HG03442 (cell line): ENCODE measurements at regions not wholly inside any gene's neighbourhood (a gene's known extent, or its start where the extent isn't known, plus 50 kb on each side); places are given as distances from the start of the nearest gene placed in this dataset.
"Not testable (repeated sequence)": the region's sequence is repeated elsewhere in the genome, so short reads cannot be mapped to it uniquely, and the experiment has no call there.

ENCODE experiments used
- ATAC-seq: cut with Tn5 transposase; IDR thresholded peaks from one replicate; pipeline ENCODE4 v1.9.1; 2021; ENCODE audit warnings: mild to moderate bottlenecking, moderate library complexity; ENCODE audit not compliant: unreplicated experiment

GRCh38 chr12:126210448-126210847 lies 1145.2 kb downstream of the AACS start:
- ATAC-seq, result no peak

GRCh38 chr12:126212824-126213223 lies 1147.6 kb downstream of the AACS start:
- no peak for ATAC-seq

GRCh38 chr12:126218697-126219096 lies 1153.5 kb downstream of the AACS start:
- ATAC-seq, result no peak

- no peak for ATAC-seq
Measured at GRCh38 chr12:126219139-126219538, 1153.9 kb downstream of the AACS start.

GRCh38 chr12:126219654-126220279 lies 1154.5 kb downstream of the AACS start:
- no peak for ATAC-seq

- no peak for ATAC-seq
Measured at GRCh38 chr12:126224032-126224431, 1158.8 kb downstream of the AACS start.

- ATAC-seq, result no peak
Measured at GRCh38 chr12:126228936-126229335, 1163.7 kb downstream of the AACS start.

GRCh38 chr12:126232711-126233110 lies 1167.5 kb downstream of the AACS start:
- no peak for ATAC-seq

- no peak for ATAC-seq
Measured at GRCh38 chr12:126233625-126234024, 1168.4 kb downstream of the AACS start.

- no peak for ATAC-seq
Measured at GRCh38 chr12:126243814-126244440, 1178.7 kb downstream of the AACS start.

- ATAC-seq, result no peak
Measured at GRCh38 chr12:126247936-126248335, 1182.7 kb downstream of the AACS start.

GRCh38 chr12:126248871-126249403 lies 1183.7 kb downstream of the AACS start:
- no peak for ATAC-seq

- ATAC-seq, result no peak
Measured at GRCh38 chr12:126258190-126258589, 1193.0 kb downstream of the AACS start.

- ATAC-seq, result no peak
Measured at GRCh38 chr12:126262829-126263228, 1197.6 kb downstream of the AACS start.

GRCh38 chr12:126268222-126268621 lies 1203.0 kb downstream of the AACS start:
- no peak for ATAC-seq

- no peak for ATAC-seq
Measured at GRCh38 chr12:126271159-126271558, 1205.9 kb downstream of the AACS start.

- ATAC-seq, result no peak
Measured at GRCh38 chr12:126282691-126283090, 1217.5 kb downstream of the AACS start.

GRCh38 chr12:126286203-126286602 lies 1221.0 kb downstream of the AACS start:
- no peak for ATAC-seq

- ATAC-seq, result no peak
Measured at GRCh38 chr12:126290456-126290855, 1225.2 kb downstream of the AACS start.

- not testable (repeated sequence) for ATAC-seq
Measured at GRCh38 chr12:126291987-126292386, 1226.8 kb downstream of the AACS start.

GRCh38 chr12:126295652-126296051 lies 1230.4 kb downstream of the AACS start:
- ATAC-seq, result no peak

GRCh38 chr12:126309278-126309677 lies 1244.0 kb downstream of the AACS start:
- ATAC-seq, result no peak

GRCh38 chr12:126312457-126312856 lies 1247.2 kb downstream of the AACS start:
- ATAC-seq, result no peak
